Thyroid gland (tissue), 4 donors: ENCODE measurements at regions not wholly inside any gene's neighbourhood (a gene's known extent, or its start where the extent isn't known, plus 50 kb on each side); places are given as distances from the start of the nearest gene placed in this dataset.
"Not testable (repeated sequence)": the region's sequence is repeated elsewhere in the genome, so short reads cannot be mapped to it uniquely, and the experiment has no call there.

Experiments used
- DNase-seq, 2 donors: peaks; one replicate each; pipeline ENCODE4 v3.0.0-alpha.2; 2019
- H3K27ac ChIP-seq, 3 donors: fragments of 200-600 bp; sonication (generic); 1 replicate in 2 of 3; 2 replicates in 1 of 3; pipeline ENCODE4 v1.5.1; 2016 to 2019; ENCODE audit warnings: mild to moderate bottlenecking in 1 of 3, moderate library complexity in 1 of 3
- H3K27me3 ChIP-seq: fragments of 200-600 bp; sonication (generic); one replicate; pipeline ENCODE4 v1.5.1; 2019
- H3K36me3 ChIP-seq, 2 donors: fragments of 200-600 bp; sonication (generic); one replicate each; pipeline ENCODE4 v1.5.1; 2016 to 2019
- H3K4me1 ChIP-seq, 2 donors: fragments of 200-600 bp; sonication (generic); one replicate each; pipeline ENCODE4 v1.5.1; 2017 to 2019
- H3K4me3 ChIP-seq, 3 donors: fragments of 200-600 bp; sonication (generic); replicated peaks in 1 of 3; 1 replicate in 2 of 3; 2 replicates in 1 of 3; pipeline ENCODE4 v1.5.1; 2016; ENCODE audit warnings: mild to moderate bottlenecking in 1 of 3
- H3K9me3 ChIP-seq: fragments of 200-600 bp; sonication (generic); one replicate; pipeline ENCODE4 v1.5.1; 2017
- POLR2A ChIP-seq, 2 donors: fragments of 450-650 bp; IDR thresholded peaks; one replicate each; pipeline ENCODE4 v1.6.1; 2017; ENCODE audit warnings: antibody characterized with exemption in 2 of 2, mild to moderate bottlenecking in 2 of 2, moderate library complexity in 1 of 2
- WGBS, 2 donors: methylation state at CpG; one replicate each; pipeline ENCODE4 v1.1.5; 2017; 5-methylcytosine and 5-hydroxymethylcytosine counted together
- intact Hi-C: fragments of 100-400 bp; cut with DNase I; formaldehyde crosslinking; loops from one replicate; pipeline ENCODE4 v1.15.1; 2023
- TF ChIP-seq, protein P1 (sequence below), 6 experiments: fragments of 200-600 bp in 3 of 6; fragments of 450-650 bp in 3 of 6; sonication (generic) in 3 of 6; IDR thresholded peaks; one replicate each; pipeline ENCODE4 v1.5.1; 2016 to 2019; ENCODE audit warnings: antibody characterized with exemption in 6 of 6, mild to moderate bottlenecking in 2 of 6, inconsistent platforms in 1 of 6, moderate library complexity in 1 of 6

DNA sequence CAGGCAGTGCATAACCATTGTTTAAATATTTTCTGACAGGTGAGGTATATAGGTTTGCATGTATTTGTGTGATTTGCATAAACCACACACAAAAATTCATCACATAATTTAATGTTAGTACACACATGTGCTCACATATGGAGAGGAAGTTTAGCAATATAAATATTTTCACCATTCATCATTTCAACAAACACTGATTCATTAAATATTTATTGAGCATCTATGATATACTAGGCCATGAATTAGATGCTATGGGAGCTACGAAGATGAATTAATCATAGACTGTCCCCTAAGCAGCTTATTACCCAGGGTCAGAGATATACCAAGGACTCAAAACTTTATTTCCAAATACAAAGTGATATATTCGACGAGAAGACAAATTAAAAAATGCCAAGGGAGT, 311.6 kb upstream of the PIK3C3 start:
- no peaks in the 10 kb centered on the region for H3K36me3 ChIP-seq
- no peak overlapping the region for H3K27ac ChIP-seq
- no peaks in the 10 kb centered on the region for H3K9me3 ChIP-seq
- H3K4me3 ChIP-seq, result no peak overlapping the region
- TF ChIP-seq, protein P1, sequence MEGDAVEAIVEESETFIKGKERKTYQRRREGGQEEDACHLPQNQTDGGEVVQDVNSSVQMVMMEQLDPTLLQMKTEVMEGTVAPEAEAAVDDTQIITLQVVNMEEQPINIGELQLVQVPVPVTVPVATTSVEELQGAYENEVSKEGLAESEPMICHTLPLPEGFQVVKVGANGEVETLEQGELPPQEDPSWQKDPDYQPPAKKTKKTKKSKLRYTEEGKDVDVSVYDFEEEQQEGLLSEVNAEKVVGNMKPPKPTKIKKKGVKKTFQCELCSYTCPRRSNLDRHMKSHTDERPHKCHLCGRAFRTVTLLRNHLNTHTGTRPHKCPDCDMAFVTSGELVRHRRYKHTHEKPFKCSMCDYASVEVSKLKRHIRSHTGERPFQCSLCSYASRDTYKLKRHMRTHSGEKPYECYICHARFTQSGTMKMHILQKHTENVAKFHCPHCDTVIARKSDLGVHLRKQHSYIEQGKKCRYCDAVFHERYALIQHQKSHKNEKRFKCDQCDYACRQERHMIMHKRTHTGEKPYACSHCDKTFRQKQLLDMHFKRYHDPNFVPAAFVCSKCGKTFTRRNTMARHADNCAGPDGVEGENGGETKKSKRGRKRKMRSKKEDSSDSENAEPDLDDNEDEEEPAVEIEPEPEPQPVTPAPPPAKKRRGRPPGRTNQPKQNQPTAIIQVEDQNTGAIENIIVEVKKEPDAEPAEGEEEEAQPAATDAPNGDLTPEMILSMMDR (IDR thresholded peaks at IDR 0.05), result no peak
- no peak for TF ChIP-seq POLR2A (IDR thresholded peaks at IDR 0.05)
- H3K27me3 ChIP-seq, result no peaks in the 10 kb centered on the region
- DNase-seq, result no peak
- no peaks in the 10 kb centered on the region for H3K4me1 ChIP-seq
- WGBS, 2 donors, result 92 to 95% methylated on average over 3 of the region's 3 CpGs
- intact Hi-C loops, result no loop called here

DNA sequence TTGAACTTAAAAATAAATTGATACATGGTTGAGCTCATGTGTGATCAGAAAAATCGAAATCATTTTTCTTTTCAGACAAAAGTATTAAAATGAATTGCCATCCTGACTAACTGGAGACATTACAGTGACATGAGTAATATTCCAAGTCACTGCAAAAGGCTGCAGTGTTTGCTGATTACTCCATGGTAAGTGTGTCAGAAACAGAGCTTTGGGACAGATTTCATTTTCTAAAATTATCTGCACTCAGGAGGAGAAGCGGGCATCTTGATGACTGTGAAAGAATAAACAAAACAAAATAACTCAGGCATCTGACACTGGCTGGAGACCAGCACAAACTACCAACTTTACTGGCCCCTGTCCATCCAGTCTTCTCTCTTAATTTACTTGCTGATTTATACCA, 312.3 kb upstream of the PIK3C3 start:
- Histone ChIP-seq H3K36me3 (no peaks in the 10 kb centered on the region), H3K27me3 (no peaks in the 10 kb centered on the region), H3K4me3 (no peak overlapping the region), H3K4me1 (no peaks in the 10 kb centered on the region), H3K9me3 (no peaks in the 10 kb centered on the region), H3K27ac (no peak overlapping the region)
- 45 to 56% methylated on average over 2 of the region's 2 CpGs for WGBS, 2 donors
- no peak for TF ChIP-seq POLR2A (IDR thresholded peaks at IDR 0.05)
- TF ChIP-seq, protein P1 (IDR thresholded peaks at IDR 0.05), result no peak
- no peak for DNase-seq
- intact Hi-C loops, result no loop called here

DNA sequence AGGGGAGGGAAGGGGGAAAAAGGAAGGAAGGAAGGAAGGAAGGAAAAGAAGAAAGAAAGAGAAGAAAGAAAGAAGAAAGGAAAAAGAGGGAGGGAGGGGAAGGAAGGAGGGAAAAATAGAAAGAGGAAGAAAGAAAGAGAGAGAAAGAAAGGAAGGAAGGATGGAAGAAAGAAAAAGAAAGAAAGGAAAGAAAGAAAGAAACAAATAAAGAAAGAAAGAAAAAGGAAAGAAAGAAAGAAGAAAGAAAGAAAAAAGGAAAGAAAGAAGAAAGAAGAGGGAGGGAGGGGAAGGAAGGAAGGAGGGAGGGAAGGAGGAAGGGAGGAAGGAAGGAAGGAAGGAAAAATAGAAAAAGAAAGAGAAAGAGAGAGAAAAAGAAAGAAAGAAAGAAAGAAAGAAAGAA, 315.8 kb upstream of the PIK3C3 start:
- no peak for DNase-seq
- TF ChIP-seq, protein P1 (IDR thresholded peaks at IDR 0.05), result no peak
- no peak for TF ChIP-seq POLR2A (IDR thresholded peaks at IDR 0.05)
- intact Hi-C loops, result no loop called here
- Histone ChIP-seq H3K36me3 (no peaks in the 10 kb centered on the region), H3K4me3 (no peak overlapping the region), H3K27ac (no peak overlapping the region), H3K4me1 (no peaks in the 10 kb centered on the region), H3K9me3 (no peaks in the 10 kb centered on the region), H3K27me3 (no peaks in the 10 kb centered on the region)

DNA sequence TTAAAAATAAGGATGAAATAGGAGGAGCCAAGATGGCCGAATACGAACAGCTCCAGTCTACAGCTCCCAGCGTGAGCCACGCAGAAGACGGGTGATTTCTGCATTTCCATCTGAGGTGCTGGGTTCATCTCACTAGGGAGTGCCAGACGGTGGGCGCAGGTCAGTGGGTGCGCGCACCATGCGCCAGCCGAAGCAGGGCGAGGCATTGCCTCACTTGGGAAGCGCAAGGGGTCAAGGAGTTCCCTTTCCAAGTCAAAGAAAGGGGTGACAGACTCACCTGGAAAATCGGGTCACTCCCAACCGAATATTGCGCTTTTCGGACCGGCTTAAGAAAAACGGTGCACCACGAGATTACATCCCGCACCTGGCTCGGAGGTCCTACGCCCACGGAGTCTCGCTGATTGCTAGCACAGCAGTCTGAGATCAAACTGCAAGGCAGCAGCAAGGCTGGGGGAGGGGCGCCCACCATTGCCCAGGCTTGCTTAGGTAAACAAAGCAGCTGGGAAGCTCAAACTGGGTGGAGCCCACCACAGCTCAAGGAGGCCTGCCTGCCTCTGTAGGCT, 323.2 kb upstream of the PIK3C3 start:
- H3K27ac ChIP-seq, H3K9me3 ChIP-seq, H3K4me1 ChIP-seq, H3K27me3 ChIP-seq, DNase-seq, H3K36me3 ChIP-seq, intact Hi-C loops, H3K4me3 ChIP-seq: not testable (repeated sequence)
- WGBS, 2 donors, result 83 to 92% methylated on average over 25 to 26 of the region's 26 CpGs

DNA sequence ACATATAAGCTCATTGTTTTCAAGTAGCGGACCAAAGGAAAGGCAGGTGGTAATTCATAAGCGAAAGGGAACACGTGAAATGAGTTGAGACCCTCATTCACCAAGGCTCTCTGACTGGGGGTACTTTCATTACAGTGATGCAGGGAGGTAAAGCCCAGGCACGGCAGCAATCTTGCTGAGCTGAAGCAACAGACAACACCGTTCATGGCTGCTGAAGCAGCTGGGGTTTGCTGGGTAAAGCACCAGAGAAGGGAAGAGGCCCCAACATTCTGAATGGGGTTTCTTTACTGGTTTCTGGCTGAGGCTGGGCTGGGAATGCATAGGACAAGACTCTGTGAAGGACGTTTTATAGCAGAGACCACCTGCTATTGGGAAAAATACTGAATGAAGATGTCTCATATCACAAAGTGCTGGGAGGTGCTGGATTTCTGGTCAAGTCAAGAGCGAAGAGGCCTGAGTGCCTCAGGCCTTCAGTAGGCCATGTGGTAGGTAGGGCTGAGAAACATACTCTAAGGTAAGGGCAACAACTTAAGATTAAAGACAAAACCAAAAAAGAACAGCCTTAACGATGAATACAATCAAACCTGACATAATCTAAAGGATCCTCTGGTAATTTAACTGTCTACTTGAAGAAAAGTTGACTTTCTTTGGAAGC, 324.7 kb upstream of the PIK3C3 start:
- Histone ChIP-seq H3K4me3 (no peak overlapping the region), H3K9me3 (no peaks in the 10 kb centered on the region), H3K27ac (no peak overlapping the region), H3K27me3 (no peaks in the 10 kb centered on the region), H3K36me3 (no peaks in the 10 kb centered on the region), H3K4me1 (no peaks in the 10 kb centered on the region)
- intact Hi-C loops, result no loop called here
- WGBS, 2 donors, result 87 to 93% methylated on average over 8 of the region's 8 CpGs
- no peak for DNase-seq
- TF ChIP-seq, protein P1 (IDR thresholded peaks at IDR 0.05), result no peak
- no peak for TF ChIP-seq POLR2A (IDR thresholded peaks at IDR 0.05)
